GM12874 (cell line): ENCODE measurements at regions not wholly inside any gene's neighbourhood (a gene's known extent, or its start where the extent isn't known, plus 50 kb on each side); places are given as distances from the start of the nearest gene placed in this dataset.

Experiments
- TF ChIP-seq, protein P1 (sequence below): IDR thresholded peaks from 2 replicates; pipeline ENCODE4 v1.5.1; 2011; ENCODE audit warnings: low read depth, mild to moderate bottlenecking, control low read depth, low read length, moderate library complexity; ENCODE audit not compliant: insufficient read depth

DNA sequence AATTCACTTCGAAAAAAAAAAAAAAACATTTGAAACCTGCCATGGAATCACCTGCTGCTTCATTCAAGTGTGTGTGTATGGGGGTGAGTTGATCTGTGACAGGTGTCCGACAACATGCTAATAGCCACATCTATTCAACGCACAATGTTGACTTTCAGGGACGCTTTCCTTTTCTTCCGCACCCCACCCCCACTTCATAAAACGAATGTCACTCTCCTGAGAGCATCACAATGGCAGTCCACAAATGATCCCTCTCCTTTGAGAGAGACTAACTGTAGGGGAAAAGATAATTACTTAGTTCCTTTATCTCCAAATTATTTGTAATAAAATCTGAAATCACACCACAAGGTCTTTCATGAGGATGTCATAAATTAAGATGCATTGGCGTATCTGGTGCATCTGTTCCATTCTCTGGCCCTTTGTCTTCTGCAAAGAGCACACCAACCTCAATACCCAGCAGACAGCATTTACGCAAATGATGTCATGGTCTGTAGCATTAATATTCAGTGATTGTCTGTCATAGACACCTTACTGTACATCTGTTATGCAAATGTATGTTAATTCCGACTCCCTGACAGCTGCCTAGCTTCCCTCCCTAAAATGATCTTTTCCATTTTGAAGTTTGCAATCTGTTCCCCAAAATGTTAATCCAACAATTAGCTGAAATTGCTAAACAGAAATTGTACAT, 640.0 kb upstream of the BOD1L1 start:
- TF ChIP-seq, protein P1, sequence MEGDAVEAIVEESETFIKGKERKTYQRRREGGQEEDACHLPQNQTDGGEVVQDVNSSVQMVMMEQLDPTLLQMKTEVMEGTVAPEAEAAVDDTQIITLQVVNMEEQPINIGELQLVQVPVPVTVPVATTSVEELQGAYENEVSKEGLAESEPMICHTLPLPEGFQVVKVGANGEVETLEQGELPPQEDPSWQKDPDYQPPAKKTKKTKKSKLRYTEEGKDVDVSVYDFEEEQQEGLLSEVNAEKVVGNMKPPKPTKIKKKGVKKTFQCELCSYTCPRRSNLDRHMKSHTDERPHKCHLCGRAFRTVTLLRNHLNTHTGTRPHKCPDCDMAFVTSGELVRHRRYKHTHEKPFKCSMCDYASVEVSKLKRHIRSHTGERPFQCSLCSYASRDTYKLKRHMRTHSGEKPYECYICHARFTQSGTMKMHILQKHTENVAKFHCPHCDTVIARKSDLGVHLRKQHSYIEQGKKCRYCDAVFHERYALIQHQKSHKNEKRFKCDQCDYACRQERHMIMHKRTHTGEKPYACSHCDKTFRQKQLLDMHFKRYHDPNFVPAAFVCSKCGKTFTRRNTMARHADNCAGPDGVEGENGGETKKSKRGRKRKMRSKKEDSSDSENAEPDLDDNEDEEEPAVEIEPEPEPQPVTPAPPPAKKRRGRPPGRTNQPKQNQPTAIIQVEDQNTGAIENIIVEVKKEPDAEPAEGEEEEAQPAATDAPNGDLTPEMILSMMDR = no peak

DNA sequence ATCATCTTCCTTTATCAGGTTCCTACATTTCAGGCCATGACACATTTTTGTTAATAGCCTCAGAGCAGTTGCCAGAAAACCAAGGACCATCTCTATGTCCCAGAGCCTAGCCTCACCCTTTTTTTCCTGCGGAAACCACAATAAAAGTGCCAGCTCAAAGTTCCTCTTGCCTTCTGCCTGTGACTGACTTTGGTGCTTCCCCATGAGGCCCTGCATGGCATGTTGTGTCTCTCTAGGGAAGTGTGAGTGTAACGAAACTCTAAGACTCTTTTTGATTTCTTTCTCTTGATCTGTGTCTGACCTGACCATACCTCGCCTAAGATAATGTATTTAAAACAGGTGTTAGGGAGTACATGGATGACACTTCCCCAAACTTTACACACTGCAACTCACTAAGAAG, 642.3 kb upstream of the BOD1L1 start:
- TF ChIP-seq, protein P1 = no peak

DNA sequence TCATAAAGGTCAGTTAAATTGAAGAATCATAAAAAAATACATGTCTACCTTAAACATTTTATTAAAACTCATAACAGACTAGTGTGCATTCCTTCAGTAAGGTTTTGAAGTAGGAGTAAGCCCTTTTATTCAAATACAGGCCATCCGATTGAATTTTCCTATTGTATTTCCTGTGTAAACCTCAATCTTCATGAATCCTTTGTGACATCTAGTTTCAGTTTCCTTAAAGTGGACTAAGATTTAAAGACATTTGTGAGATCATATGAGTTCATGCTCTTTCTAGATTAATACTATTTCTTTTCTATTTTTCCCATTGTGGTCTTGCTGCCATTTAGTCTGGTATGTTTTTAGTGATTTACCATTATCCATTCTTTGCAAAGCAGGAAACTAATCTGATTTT, 644.7 kb upstream of the BOD1L1 start:
- TF ChIP-seq, protein P1 = no peak

DNA sequence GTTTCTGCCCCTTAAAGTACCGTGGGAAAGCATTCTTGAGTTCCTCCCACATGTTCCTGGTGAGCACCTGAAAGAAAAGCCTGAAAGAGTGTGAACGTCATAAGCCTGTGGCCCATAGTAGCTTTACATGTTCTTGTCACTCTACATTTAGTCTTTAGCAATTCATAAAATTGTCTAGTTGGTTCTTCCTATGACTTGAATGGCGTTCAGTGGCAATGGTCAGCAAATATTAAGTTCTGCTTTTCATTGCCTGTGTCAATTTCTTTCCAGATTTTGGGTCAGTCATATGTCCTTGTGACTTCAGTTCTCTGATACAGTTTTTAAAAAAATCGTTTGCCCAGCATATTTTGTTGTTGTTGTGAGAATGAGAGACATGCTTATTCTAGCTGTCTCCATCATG, 650.0 kb upstream of the BOD1L1 start:
- TF ChIP-seq, protein P1 = no peak

DNA sequence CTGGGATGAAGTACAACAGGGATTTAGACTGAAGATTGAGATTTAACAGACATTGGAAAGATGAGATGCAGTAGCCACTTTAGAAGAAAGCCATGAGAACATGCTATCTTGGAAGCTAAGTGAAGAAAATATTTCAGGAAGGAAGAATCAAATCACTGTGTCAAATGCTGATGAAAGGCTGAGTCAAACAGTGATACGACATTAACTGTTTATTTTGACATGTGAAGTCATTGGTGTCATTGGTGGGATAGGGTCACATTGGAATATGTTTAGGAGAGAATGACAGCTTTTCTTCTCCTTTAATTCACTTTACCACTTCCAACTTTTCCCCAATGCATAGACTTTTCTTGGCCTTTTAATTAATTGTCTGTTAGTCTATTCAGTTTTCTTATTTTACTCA, 653.0 kb upstream of the BOD1L1 start:
- TF ChIP-seq, protein P1 = no peak

DNA sequence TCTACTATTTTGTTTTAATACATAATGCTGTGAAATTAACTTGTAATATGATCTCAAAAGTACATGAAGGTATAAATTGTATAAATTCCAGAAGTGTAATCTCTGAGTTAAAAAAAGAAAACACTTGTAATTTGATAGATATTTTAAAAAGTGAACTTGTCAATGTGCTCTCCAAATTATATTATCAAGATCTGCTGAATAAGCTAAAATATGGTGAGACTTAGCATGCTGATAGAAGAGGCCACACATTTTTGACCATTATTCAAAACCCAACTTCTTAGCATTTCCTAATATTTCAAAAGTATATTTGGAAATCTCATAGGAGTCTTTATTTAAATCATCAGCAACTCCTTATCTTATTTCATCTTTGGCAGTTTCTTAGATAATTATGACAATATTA, 657.1 kb upstream of the BOD1L1 start:
- TF ChIP-seq, protein P1 = no peak

DNA sequence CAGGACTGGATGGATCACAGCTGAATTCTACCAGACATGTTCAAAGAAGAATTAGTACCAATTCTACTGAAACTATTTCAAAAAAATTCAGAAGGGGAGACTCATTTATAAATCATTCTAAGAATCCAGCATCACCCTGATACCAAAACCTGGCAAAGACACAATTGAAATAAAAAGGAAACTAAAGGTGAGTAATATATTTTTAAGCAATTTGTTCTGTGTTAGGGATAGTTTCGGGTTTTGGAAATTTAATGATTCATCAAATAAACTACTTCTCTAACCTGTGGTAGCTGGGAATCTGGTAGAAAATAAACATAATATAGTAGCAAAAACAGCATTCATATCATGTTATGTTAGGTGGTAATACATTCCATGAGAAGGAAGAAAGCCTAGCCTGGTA, 662.2 kb upstream of the BOD1L1 start:
- TF ChIP-seq, protein P1 = no peak

DNA sequence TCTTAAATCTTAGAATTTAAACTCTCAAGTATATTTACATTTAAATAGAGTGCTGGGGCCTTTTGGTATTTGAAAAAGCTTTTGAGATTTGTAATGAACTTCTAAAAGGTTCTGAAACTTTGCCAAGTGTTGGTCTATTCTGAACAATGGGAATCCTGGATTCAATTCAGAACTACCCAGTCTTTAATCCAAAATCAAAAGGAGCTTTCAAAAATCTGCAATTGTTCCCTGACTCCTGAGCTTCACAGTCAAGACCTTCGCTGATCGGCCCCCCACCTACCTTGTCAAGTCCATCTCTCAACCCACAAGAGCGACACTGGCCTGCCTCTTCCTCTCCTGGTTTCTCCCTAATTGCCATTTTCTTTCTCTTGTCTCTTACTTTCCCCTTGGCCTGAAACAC, 666.1 kb upstream of the BOD1L1 start:
- TF ChIP-seq, protein P1 = no peak
